ENCODE measurements at regions not wholly inside any gene's neighbourhood (a gene's known extent, or its start where the extent isn't known, plus 50 kb on each side); places are given as distances from the start of the nearest gene placed in this dataset.

- no peaks in the 10 kb centered on the region for H3K9me3 ChIP-seq (ENCODE audit: control insufficient read depth, low read length, poor library complexity, severe bottlenecking)
- Mint-ChIP-seq H3K27ac (no peak overlapping the region), H3K27me3 (peaks cover 15% of the 10 kb centered on the region), H3K36me3 (ENCODE audit: low read depth) (peaks cover 2% of the 10 kb centered on the region), H3K4me1 (no peaks in the 10 kb centered on the region), H3K4me3 (no peak overlapping the region)
- no peak for ATAC-seq
- DNase-seq: no peak
Observed at GRCh38 chr10:44201656-44202055, 183.2 kb downstream of the CXCL12 start.

GRCh38 chr10:44201011-44201410, 183.9 kb downstream of the CXCL12 start:
- no peak overlapping the region for H3K27ac Mint-ChIP-seq
- no peak overlapping the region for H3K4me3 Mint-ChIP-seq

GRCh38 chr10:44199991-44200655, 184.8 kb downstream of the CXCL12 start:
- no peak overlapping the region for H3K4me3 Mint-ChIP-seq
- ATAC-seq: no peak
- H3K9me3 ChIP-seq (ENCODE audit: control insufficient read depth, low read length, poor library complexity, severe bottlenecking): no peaks in the 10 kb centered on the region
- no peak overlapping the region for H3K27ac Mint-ChIP-seq
- peaks cover 10% of the 10 kb centered on the region for H3K27me3 Mint-ChIP-seq
- H3K36me3 Mint-ChIP-seq (ENCODE audit: low read depth): peaks cover 3% of the 10 kb centered on the region
- DNase-seq: no peak
- H3K4me1 Mint-ChIP-seq: no peaks in the 10 kb centered on the region

More at GRCh38 chr10:44201011-44201410, 183.9 kb downstream of the CXCL12 start:
- Mint-ChIP-seq H3K4me1 (no peaks in the 10 kb centered on the region), H3K27me3 (peaks cover 10% of the 10 kb centered on the region), H3K36me3 (ENCODE audit: low read depth) (peaks cover 3% of the 10 kb centered on the region)
- ATAC-seq: no peak
- H3K9me3 ChIP-seq (ENCODE audit: control insufficient read depth, low read length, poor library complexity, severe bottlenecking): no peaks in the 10 kb centered on the region
- no peak for DNase-seq

GRCh38 chr10:44199267-44199666, 185.6 kb downstream of the CXCL12 start:
- H3K9me3 ChIP-seq (ENCODE audit: control insufficient read depth, low read length, poor library complexity, severe bottlenecking): no peaks in the 10 kb centered on the region
- H3K27me3 Mint-ChIP-seq: peaks cover 17% of the 10 kb centered on the region
- no peak overlapping the region for H3K27ac Mint-ChIP-seq
- DNase-seq (no peak), ATAC-seq (no peak)
- H3K4me3 Mint-ChIP-seq: no peak overlapping the region
- H3K4me1 Mint-ChIP-seq: no peaks in the 10 kb centered on the region
- peaks cover 3% of the 10 kb centered on the region for H3K36me3 Mint-ChIP-seq (ENCODE audit: low read depth)

GRCh38 chr10:44198780-44199097, 186.2 kb downstream of the CXCL12 start:
- no peak for ATAC-seq
- H3K9me3 ChIP-seq (ENCODE audit: control insufficient read depth, low read length, poor library complexity, severe bottlenecking): no peaks in the 10 kb centered on the region
- Mint-ChIP-seq H3K4me1 (no peaks in the 10 kb centered on the region), H3K27ac (no peak overlapping the region), H3K36me3 (ENCODE audit: low read depth) (peaks cover 3% of the 10 kb centered on the region), H3K4me3 (no peak overlapping the region), H3K27me3 (peaks cover 22% of the 10 kb centered on the region)
- DNase-seq: no peak

- H3K9me3 ChIP-seq (ENCODE audit: control insufficient read depth, low read length, poor library complexity, severe bottlenecking): no peaks in the 10 kb centered on the region
- no peaks in the 10 kb centered on the region for H3K4me1 Mint-ChIP-seq
- no peak for ATAC-seq
- H3K36me3 Mint-ChIP-seq (ENCODE audit: low read depth): peaks cover 3% of the 10 kb centered on the region
- peaks cover 22% of the 10 kb centered on the region for H3K27me3 Mint-ChIP-seq
- no peak overlapping the region for H3K4me3 Mint-ChIP-seq
- DNase-seq: no peak
- no peak overlapping the region for H3K27ac Mint-ChIP-seq
Observed at GRCh38 chr10:44198096-44198779, 186.7 kb downstream of the CXCL12 start.

- Mint-ChIP-seq H3K36me3 (ENCODE audit: low read depth) (peaks cover 3% of the 10 kb centered on the region), H3K27ac (no peak overlapping the region), H3K4me1 (no peaks in the 10 kb centered on the region), H3K27me3 (peaks cover 17% of the 10 kb centered on the region), H3K4me3 (no peak overlapping the region)
- no peak for ATAC-seq
- no peaks in the 10 kb centered on the region for H3K9me3 ChIP-seq (ENCODE audit: control insufficient read depth, low read length, poor library complexity, severe bottlenecking)
- no peak for DNase-seq
Observed at GRCh38 chr10:44197646-44198045, 187.3 kb downstream of the CXCL12 start.

- Mint-ChIP-seq H3K27me3 (peaks cover 17% of the 10 kb centered on the region), H3K4me3 (no peak overlapping the region)
Observed at GRCh38 chr10:44196336-44196735, 188.6 kb downstream of the CXCL12 start.

GRCh38 chr10:44196008-44196320, 188.9 kb downstream of the CXCL12 start:
- no peak overlapping the region for H3K4me3 Mint-ChIP-seq
- no peaks in the 10 kb centered on the region for H3K4me1 Mint-ChIP-seq
- DNase-seq: no peak
- peaks cover 17% of the 10 kb centered on the region for H3K27me3 Mint-ChIP-seq
- no peak overlapping the region for H3K27ac Mint-ChIP-seq
- H3K36me3 Mint-ChIP-seq (ENCODE audit: low read depth): peaks cover 3% of the 10 kb centered on the region
- ATAC-seq: no peak
- no peaks in the 10 kb centered on the region for H3K9me3 ChIP-seq (ENCODE audit: control insufficient read depth, low read length, poor library complexity, severe bottlenecking)

More at GRCh38 chr10:44196336-44196735, 188.6 kb downstream of the CXCL12 start:
- ATAC-seq (no peak), DNase-seq (no peak)
- no peaks in the 10 kb centered on the region for H3K9me3 ChIP-seq (ENCODE audit: control insufficient read depth, low read length, poor library complexity, severe bottlenecking)
- no peak overlapping the region for H3K27ac Mint-ChIP-seq
- peaks cover 3% of the 10 kb centered on the region for H3K36me3 Mint-ChIP-seq (ENCODE audit: low read depth)
- no peaks in the 10 kb centered on the region for H3K4me1 Mint-ChIP-seq

GRCh38 chr10:44195112-44196007, 189.5 kb downstream of the CXCL12 start:
- DNase-seq (no peak), ATAC-seq (no peak)
- Mint-ChIP-seq H3K36me3 (ENCODE audit: low read depth) (peaks cover 3% of the 10 kb centered on the region), H3K27ac (no peak overlapping the region), H3K4me3 (no peak overlapping the region), H3K4me1 (no peaks in the 10 kb centered on the region), H3K27me3 (peaks cover 17% of the 10 kb centered on the region)
- no peaks in the 10 kb centered on the region for H3K9me3 ChIP-seq (ENCODE audit: control insufficient read depth, low read length, poor library complexity, severe bottlenecking)

GRCh38 chr10:44194435-44194834, 190.5 kb downstream of the CXCL12 start:
- H3K27me3 Mint-ChIP-seq: peaks cover 17% of the 10 kb centered on the region
- H3K36me3 Mint-ChIP-seq (ENCODE audit: low read depth): peaks cover 3% of the 10 kb centered on the region
- no peaks in the 10 kb centered on the region for H3K9me3 ChIP-seq (ENCODE audit: control insufficient read depth, low read length, poor library complexity, severe bottlenecking)
- ATAC-seq (no peak), DNase-seq (no peak)
- no peak overlapping the region for H3K27ac Mint-ChIP-seq
- no peak overlapping the region for H3K4me3 Mint-ChIP-seq
- H3K4me1 Mint-ChIP-seq: no peaks in the 10 kb centered on the region

GRCh38 chr10:44193567-44194220, 191.2 kb downstream of the CXCL12 start:
- no peak overlapping the region for H3K27ac Mint-ChIP-seq
- DNase-seq (no peak), ATAC-seq (no peak)
- no peaks in the 10 kb centered on the region for H3K9me3 ChIP-seq (ENCODE audit: control insufficient read depth, low read length, poor library complexity, severe bottlenecking)
- no peaks in the 10 kb centered on the region for H3K4me1 Mint-ChIP-seq
- H3K4me3 Mint-ChIP-seq: no peak overlapping the region
- H3K36me3 Mint-ChIP-seq (ENCODE audit: low read depth): peaks cover 3% of the 10 kb centered on the region
- peaks cover 17% of the 10 kb centered on the region for H3K27me3 Mint-ChIP-seq

GRCh38 chr10:44193166-44193565, 191.7 kb downstream of the CXCL12 start:
- no peak overlapping the region for H3K4me3 Mint-ChIP-seq
- peaks cover 17% of the 10 kb centered on the region for H3K27me3 Mint-ChIP-seq
- no peak overlapping the region for H3K27ac Mint-ChIP-seq
- DNase-seq: no peak
- no peaks in the 10 kb centered on the region for H3K9me3 ChIP-seq (ENCODE audit: control insufficient read depth, low read length, poor library complexity, severe bottlenecking)
- ATAC-seq: no peak
- no peaks in the 10 kb centered on the region for H3K4me1 Mint-ChIP-seq
- H3K36me3 Mint-ChIP-seq (ENCODE audit: low read depth): peaks cover 3% of the 10 kb centered on the region

All from T-helper 17 cell (primary cell).